ENCODE measurements at regions not wholly inside any gene's neighbourhood (a gene's known extent, or its start where the extent isn't known, plus 50 kb on each side); places are given as distances from the start of the nearest gene placed in this dataset.

- dilution Hi-C loops (cut with MboI; ENCODE audit: extremely low pct_ligation_motif_present, low sequenced_read_pairs) = no loop called here
- no peak overlapping the region for H3K4me3 ChIP-seq (ENCODE audit: control insufficient read depth in 2 of 3, extremely low read depth in 1 of 3, insufficient read depth in 2 of 3, low read depth in 1 of 3, low read length in 3 of 3)
- H3K9me3 ChIP-seq (ENCODE audit: control insufficient read depth, low read depth, low read length) = no peaks in the 10 kb centered on the region
Measured at GRCh38 chr14:47739541-47739940, 64.1 kb upstream of the MDGA2 start.

GRCh38 chr14:47730296-47730695 is 54.9 kb upstream of the MDGA2 start:
- Histone ChIP-seq H3K79me2 (ENCODE audit: control insufficient read depth, insufficient read depth, low read length) (no peaks in the 10 kb centered on the region), H3K27ac (ENCODE audit: control insufficient read depth, insufficient read depth, low read length) (no peak overlapping the region), H3K9me3 (ENCODE audit: control insufficient read depth, low read depth, low read length) (no peaks in the 10 kb centered on the region), H3K9ac (ENCODE audit: control insufficient read depth, extremely low read depth, insufficient read depth, low read length) (no peak overlapping the region), H3K27me3 (ENCODE audit: control insufficient read depth, extremely low read depth, insufficient read depth, low read length) (no peaks in the 10 kb centered on the region), H3K4me1 (ENCODE audit: control insufficient read depth, extremely low read depth, insufficient read depth, low read length) (no peaks in the 10 kb centered on the region), H3K36me3 (ENCODE audit: control insufficient read depth in 2 of 2, extremely low read depth in 1 of 2, insufficient read depth in 2 of 2, low read length in 2 of 2) (no peaks in the 10 kb centered on the region), H4K20me1 (ENCODE audit: control insufficient read depth, extremely low read depth, insufficient read depth, low read length) (no peaks in the 10 kb centered on the region), H3K4me3 (ENCODE audit: control insufficient read depth in 2 of 3, extremely low read depth in 1 of 3, insufficient read depth in 2 of 3, low read depth in 1 of 3, low read length in 3 of 3) (no peak overlapping the region), H3K4me2 (ENCODE audit: control insufficient read depth, extremely low read depth, insufficient read depth, low read depth, low read length) (no peak overlapping the region), H3K9me1 (ENCODE audit: control insufficient read depth, extremely low read depth, insufficient read depth, low read length) (no peaks in the 10 kb centered on the region), H2AFZ (ENCODE audit: control insufficient read depth, low read length) (no peak overlapping the region)
- TF ChIP-seq CTCF (optimal IDR thresholded peaks at IDR 0.05 in 1 of 3, IDR thresholded peaks at IDR 0.05 in 1 of 3, conservative IDR thresholded peaks at IDR 0.05 in 1 of 3; ENCODE audit: extremely low read depth in 1 of 3, insufficient read depth in 2 of 3, low read length in 3 of 3) = no peak
- no peak for TF ChIP-seq EZH2 (IDR thresholded peaks at IDR 0.05; ENCODE audit: low read length)
- dilution Hi-C loops (cut with MboI; ENCODE audit: extremely low pct_ligation_motif_present, low sequenced_read_pairs) = no loop called here
- FAIRE-seq (no peak), DNase-seq (ENCODE audit: low read depth, low spot score) (no peak)

More at GRCh38 chr14:47739541-47739940, 64.1 kb upstream of the MDGA2 start:
- H3K27ac ChIP-seq (ENCODE audit: control insufficient read depth, insufficient read depth, low read length) = no peak overlapping the region
- H3K36me3 ChIP-seq (ENCODE audit: control insufficient read depth in 2 of 2, extremely low read depth in 1 of 2, insufficient read depth in 2 of 2, low read length in 2 of 2) = no peaks in the 10 kb centered on the region
- no peak overlapping the region for H3K4me2 ChIP-seq (ENCODE audit: control insufficient read depth, extremely low read depth, insufficient read depth, low read depth, low read length)
- no peak overlapping the region for H2AFZ ChIP-seq (ENCODE audit: control insufficient read depth, low read length)
- no peaks in the 10 kb centered on the region for H3K27me3 ChIP-seq (ENCODE audit: control insufficient read depth, extremely low read depth, insufficient read depth, low read length)
- no peaks in the 10 kb centered on the region for H3K79me2 ChIP-seq (ENCODE audit: control insufficient read depth, insufficient read depth, low read length)
- no peak overlapping the region for H3K9ac ChIP-seq (ENCODE audit: control insufficient read depth, extremely low read depth, insufficient read depth, low read length)
- DNase-seq (ENCODE audit: low read depth, low spot score) = no peak
- no peaks in the 10 kb centered on the region for H4K20me1 ChIP-seq (ENCODE audit: control insufficient read depth, extremely low read depth, insufficient read depth, low read length)
- H3K4me1 ChIP-seq (ENCODE audit: control insufficient read depth, extremely low read depth, insufficient read depth, low read length) = no peaks in the 10 kb centered on the region
- no peaks in the 10 kb centered on the region for H3K9me1 ChIP-seq (ENCODE audit: control insufficient read depth, extremely low read depth, insufficient read depth, low read length)
- FAIRE-seq = no peak
- TF ChIP-seq EZH2 (IDR thresholded peaks at IDR 0.05; ENCODE audit: low read length) (no peak), CTCF (optimal IDR thresholded peaks at IDR 0.05 in 1 of 3, IDR thresholded peaks at IDR 0.05 in 1 of 3, conservative IDR thresholded peaks at IDR 0.05 in 1 of 3; ENCODE audit: extremely low read depth in 1 of 3, insufficient read depth in 2 of 3, low read length in 3 of 3) (no peak)

Small RNA genes lying in the stretch of these regions (small RNA-seq; reads per million reads assigned to genes)
- gene AL121576.1 (ENCODE audit: insufficient read length in 3 of 3, low read depth in 3 of 3, low replicate concordance in 1 of 3) (0 reads per million in 3 experiments), gene AL512360.1 (ENCODE audit: insufficient read length in 3 of 3, low read depth in 3 of 3, low replicate concordance in 1 of 3) (0 reads per million in 3 experiments), gene MIR548Y (ENCODE audit: insufficient read length in 3 of 3, low read depth in 3 of 3, low replicate concordance in 1 of 3) (0 reads per million in 3 experiments), gene RNU6-297P (ENCODE audit: insufficient read length in 3 of 3, low read depth in 3 of 3, low replicate concordance in 1 of 3) (0 reads per million in 3 experiments)
